OCI-LY1 (cell line): ENCODE measurements at regions not wholly inside any gene's neighbourhood (a gene's known extent, or its start where the extent isn't known, plus 50 kb on each side); places are given as distances from the start of the nearest gene placed in this dataset.

Experiments used
- H2AFZ ChIP-seq: fragments of 200-600 bp; sonication (generic), shearing (Covaris generic); 2 replicates; pipeline ENCODE4 v1.6.0; 2014; ENCODE audit warnings: antibody characterized with exemption, mild to moderate bottlenecking, low read length
- H3F3A ChIP-seq: fragments of 200-600 bp; sonication (generic), shearing (Covaris generic); 2 replicates; pipeline ENCODE4 v1.6.0; 2014; ENCODE audit warnings: mild to moderate bottlenecking, antibody characterized with exemption, low read length, moderate library complexity; ENCODE audit not compliant: insufficient read depth
- H3K27ac ChIP-seq: fragments of 200-600 bp; sonication (generic); 2 replicates; pipeline ENCODE4 v1.5.1; 2014; ENCODE audit warnings: low read length, mixed run types, mild to moderate bottlenecking, low read depth; ENCODE audit not compliant: poor library complexity, severe bottlenecking
- H3K27me3 ChIP-seq: fragments of 200-600 bp; sonication (generic); 2 replicates; pipeline ENCODE4 v1.6.0; 2014; ENCODE audit warnings: antibody characterized with exemption, mild to moderate bottlenecking, low read length, moderate library complexity; ENCODE audit not compliant: insufficient read depth
- H3K36me3 ChIP-seq: fragments of 200-600 bp; sonication (generic); 2 replicates; pipeline ENCODE4 v1.6.1; 2014; ENCODE audit warnings: mild to moderate bottlenecking, antibody characterized with exemption, low read length, moderate library complexity, mixed read lengths; ENCODE audit not compliant: insufficient read depth
- H3K4me1 ChIP-seq: fragments of 200-600 bp; sonication (generic); 2 replicates; pipeline ENCODE4 v1.5.1; 2014; ENCODE audit warnings: mild to moderate bottlenecking, low read length, moderate library complexity; ENCODE audit not compliant: insufficient read depth, severe bottlenecking
- H3K4me2 ChIP-seq: fragments of 200-600 bp; sonication (generic), shearing (Covaris generic); 2 replicates; pipeline ENCODE4 v1.6.1; 2014; ENCODE audit warnings: low read length
- H3K4me3 ChIP-seq: fragments of 200-600 bp; sonication (generic); 2 replicates; pipeline ENCODE4 v1.5.1; 2014; ENCODE audit warnings: low read length, low read depth, mild to moderate bottlenecking, mixed read lengths; ENCODE audit not compliant: poor library complexity, severe bottlenecking
- H3K79me2 ChIP-seq: fragments of 200-600 bp; shearing (Covaris generic); 2 replicates; pipeline ENCODE4 v1.6.1; 2016; ENCODE audit warnings: mixed run types, low read length, mixed read lengths; ENCODE audit not compliant: insufficient read depth
- H3K9ac ChIP-seq: fragments of 200-600 bp; sonication (generic), shearing (Covaris generic); 2 replicates; pipeline ENCODE4 v1.6.1; 2014; ENCODE audit warnings: mild to moderate bottlenecking, low read length, mixed read lengths
- H3K9me2 ChIP-seq: fragments of 200-600 bp; sonication (generic), shearing (Covaris generic); 2 replicates; pipeline ENCODE4 v1.6.1; 2014; ENCODE audit warnings: low read depth, mild to moderate bottlenecking, low read length, mixed read lengths
- H3K9me3 ChIP-seq: fragments of 200-600 bp; shearing (Covaris generic); 2 replicates; pipeline ENCODE4 v1.6.1; 2014; ENCODE audit warnings: low read length, mixed read lengths
- H4K20me1 ChIP-seq: fragments of 200-600 bp; sonication (generic), shearing (Covaris generic); 2 replicates; pipeline ENCODE4 v1.6.0; 2016; ENCODE audit warnings: mild to moderate bottlenecking, low read length; ENCODE audit not compliant: insufficient read depth
- CTCF ChIP-seq: fragments of 200-600 bp; sonication (generic), shearing (Covaris generic); IDR thresholded peaks from 2 replicates; pipeline ENCODE4 v1.5.1; 2017; ENCODE audit warnings: mild to moderate bottlenecking, antibody characterized with exemption, low read length, moderate library complexity, mixed read lengths
- EZH2 ChIP-seq: fragments of 200-600 bp; sonication (generic), shearing (Covaris generic); IDR thresholded peaks from 2 replicates; pipeline ENCODE4 v1.8.0; 2017; ENCODE audit warnings: borderline replicate concordance, mixed run types, mild to moderate bottlenecking, antibody characterized with exemption, low read length, moderate library complexity, mixed read lengths

- Histone ChIP-seq H3K27me3 (no peaks in the 10 kb centered on the region), H3K79me2 (no peaks in the 10 kb centered on the region), H3F3A (no peaks in the 10 kb centered on the region), H3K36me3 (no peaks in the 10 kb centered on the region), H3K9me2 (no peaks in the 10 kb centered on the region), H3K4me3 (no peak overlapping the region), H3K27ac (no peak overlapping the region), H3K9me3 (no peaks in the 10 kb centered on the region), H3K4me2 (no peak overlapping the region), H2AFZ (no peak overlapping the region), H3K9ac (no peak overlapping the region), H3K4me1 (no peaks in the 10 kb centered on the region), H4K20me1 (no peaks in the 10 kb centered on the region)
- TF ChIP-seq EZH2 (no peak), CTCF (no peak)
Measured at GRCh38 chr6:938916-939315, 246.0 kb upstream of the EXOC2 start.

GRCh38 chr6:938271-938905 is 245.4 kb upstream of the EXOC2 start:
- H3K9me3 ChIP-seq: no peaks in the 10 kb centered on the region
- no peak overlapping the region for H3K27ac ChIP-seq
- H3K79me2 ChIP-seq: no peaks in the 10 kb centered on the region
- no peaks in the 10 kb centered on the region for H4K20me1 ChIP-seq
- TF ChIP-seq CTCF (no peak), EZH2 (no peak)
- H3K36me3 ChIP-seq: no peaks in the 10 kb centered on the region
- no peak overlapping the region for H3K4me3 ChIP-seq
- H3K27me3 ChIP-seq: no peaks in the 10 kb centered on the region
- H3K4me1 ChIP-seq: no peaks in the 10 kb centered on the region
- no peak overlapping the region for H3K4me2 ChIP-seq
- H3F3A ChIP-seq: no peaks in the 10 kb centered on the region
- no peak overlapping the region for H2AFZ ChIP-seq
- H3K9ac ChIP-seq: no peak overlapping the region
- H3K9me2 ChIP-seq: no peaks in the 10 kb centered on the region

GRCh38 chr6:935582-935981 is 242.6 kb upstream of the EXOC2 start:
- H3K9me3 ChIP-seq: no peaks in the 10 kb centered on the region
- no peak overlapping the region for H3K4me2 ChIP-seq
- no peaks in the 10 kb centered on the region for H3K36me3 ChIP-seq
- H4K20me1 ChIP-seq: no peaks in the 10 kb centered on the region
- no peak overlapping the region for H3K9ac ChIP-seq
- TF ChIP-seq CTCF: no peak
- no peak for TF ChIP-seq EZH2
- no peaks in the 10 kb centered on the region for H3K4me1 ChIP-seq
- H3K4me3 ChIP-seq: no peak overlapping the region
- no peak overlapping the region for H2AFZ ChIP-seq
- H3K27me3 ChIP-seq: no peaks in the 10 kb centered on the region
- H3F3A ChIP-seq: no peaks in the 10 kb centered on the region
- H3K9me2 ChIP-seq: no peaks in the 10 kb centered on the region
- no peaks in the 10 kb centered on the region for H3K79me2 ChIP-seq
- no peak overlapping the region for H3K27ac ChIP-seq
